ENCODE measurements at regions not wholly inside any gene's neighbourhood (a gene's known extent, or its start where the extent isn't known, plus 50 kb on each side); places are given as distances from the start of the nearest gene placed in this dataset.

- no peak for DNase-seq
Measured at GRCh38 chr18:7288544-7288943, 57.7 kb downstream of the LRRC30 start.

GRCh38 chr18:7290077-7290476, 59.2 kb downstream of the LRRC30 start:
- no peak for DNase-seq

GRCh38 chr18:7291046-7291445, 60.2 kb downstream of the LRRC30 start:
- DNase-seq = no peak

GRCh38 chr18:7298149-7298548, 67.3 kb downstream of the LRRC30 start:
- no peak for DNase-seq

DNA sequence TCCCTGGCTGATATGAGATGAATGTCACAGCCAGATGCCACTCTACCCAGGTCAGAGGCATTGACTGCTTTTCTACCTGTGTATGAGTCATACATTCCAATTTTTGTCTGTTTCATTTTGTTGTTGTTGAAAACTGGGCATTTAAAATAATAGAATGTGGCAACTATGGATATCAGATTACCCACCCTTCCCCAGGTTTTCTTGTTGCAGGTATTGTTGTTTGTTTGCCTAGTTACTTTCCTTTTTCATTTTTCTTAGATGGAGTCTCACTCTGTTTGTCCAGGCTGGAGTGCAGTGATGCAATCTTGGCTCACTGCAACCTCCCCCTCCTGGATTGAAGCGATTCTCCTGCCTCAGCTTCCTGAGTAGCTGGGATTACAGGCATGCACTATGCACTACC, 70.2 kb downstream of the LRRC30 start:
- DNase-seq = no peak

DNA sequence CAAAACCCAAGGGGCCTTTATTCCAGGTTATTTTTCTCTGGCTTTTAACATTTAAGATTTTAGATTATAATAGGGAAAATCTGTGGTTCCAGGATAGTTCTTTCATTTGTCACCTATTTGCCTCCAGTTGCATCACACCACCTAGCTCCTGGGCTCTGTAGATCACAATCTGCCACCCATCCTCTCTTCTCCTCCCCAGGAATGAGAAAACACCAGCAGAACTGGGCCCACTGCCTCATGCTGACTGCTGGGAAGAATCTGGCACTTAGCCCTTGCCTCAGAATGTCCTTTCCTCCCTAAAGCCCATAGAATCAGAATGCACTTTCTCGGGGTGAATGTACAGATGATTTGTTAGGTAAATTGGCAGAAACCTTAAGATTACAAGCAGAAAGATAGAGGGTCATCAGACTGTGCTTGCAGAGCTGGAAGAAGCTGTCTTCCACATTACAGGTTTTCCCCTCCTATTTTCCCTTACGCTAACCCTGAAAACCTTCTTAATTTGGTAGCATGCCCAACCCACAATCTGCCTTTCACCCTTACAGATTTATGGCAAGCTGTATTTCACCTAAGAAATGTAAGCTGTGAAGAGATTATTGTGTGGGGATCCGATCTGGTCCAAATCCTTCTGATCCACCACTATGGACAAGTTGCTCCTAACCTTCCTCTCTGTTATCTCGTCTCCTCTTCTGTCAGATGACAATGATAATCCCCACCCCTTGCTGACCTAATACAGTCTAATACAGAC, 72.6 kb downstream of the LRRC30 start:
- peak; percentile 78 for DNase-seq

- DNase-seq = peak; percentile 3
Measured at GRCh38 chr18:7304061-7304370, 73.1 kb downstream of the LRRC30 start.

GRCh38 chr18:7305416-7305815, 74.5 kb downstream of the LRRC30 start:
- no peak for DNase-seq

GRCh38 chr18:7307030-7307429, 76.1 kb downstream of the LRRC30 start:
- no peak for DNase-seq

- DNase-seq = peak; percentile 1
Measured at GRCh38 chr18:7307526-7307925, 76.6 kb downstream of the LRRC30 start.

DNA sequence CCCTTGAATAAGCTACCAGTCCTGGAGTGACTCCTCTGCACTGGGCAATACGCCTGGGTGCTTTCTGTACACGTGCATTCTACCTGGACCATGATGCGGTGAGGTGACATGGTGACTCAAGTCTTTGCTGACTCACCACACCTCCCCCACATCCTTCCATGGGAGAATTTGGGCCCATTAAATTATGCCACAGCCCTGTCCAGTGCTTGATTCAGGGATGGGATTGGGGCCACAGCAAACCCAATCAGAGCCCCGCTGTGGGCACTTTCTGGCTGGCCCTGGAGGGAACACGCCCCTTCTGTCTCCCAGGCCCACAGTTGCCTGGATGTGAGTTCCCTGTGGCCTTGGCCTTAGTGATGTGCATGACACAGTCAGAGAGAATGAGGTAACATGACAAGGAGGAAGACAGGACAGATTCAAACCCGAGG, 86.9 kb downstream of the LRRC30 start:
- DNase-seq = no peak

DNA sequence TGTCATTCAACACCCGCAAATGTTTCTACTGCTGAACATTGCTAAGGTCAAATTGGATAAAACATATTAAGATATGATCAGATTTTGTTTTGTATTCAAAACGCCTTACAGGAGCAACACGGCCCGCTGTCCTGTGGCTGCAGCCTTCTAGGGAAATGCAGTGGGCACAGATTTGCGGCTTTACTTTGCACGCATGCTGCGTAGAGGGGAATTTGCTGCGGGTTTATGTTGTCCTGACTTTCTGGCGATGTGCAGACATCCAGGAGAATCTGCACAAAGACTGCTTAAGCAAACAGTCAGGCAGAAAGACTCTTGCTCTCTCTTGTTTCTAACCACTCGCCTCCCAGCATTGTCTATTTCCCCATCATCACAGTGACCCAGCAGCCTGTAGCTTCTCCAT, 88.3 kb downstream of the LRRC30 start:
- DNase-seq = no peak

DNA sequence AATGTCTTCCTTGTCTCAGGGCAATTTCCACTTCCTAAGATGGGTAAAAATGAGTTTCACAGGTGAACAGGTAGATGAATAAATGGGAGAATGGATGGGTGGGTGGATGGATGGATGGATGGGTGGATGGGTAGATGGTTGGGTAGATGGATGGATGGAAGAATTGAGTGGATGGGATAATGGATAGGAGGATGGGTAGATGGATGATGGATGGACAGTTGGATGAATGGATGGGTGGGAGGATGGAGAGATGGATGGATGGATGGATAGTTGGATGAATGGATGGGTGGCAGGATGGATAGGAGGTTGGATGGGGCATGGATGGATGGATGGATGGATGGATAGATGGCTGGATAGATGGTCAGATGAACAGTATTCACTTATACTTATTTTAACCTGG, 90.9 kb downstream of the LRRC30 start:
- DNase-seq = no peak

DNA sequence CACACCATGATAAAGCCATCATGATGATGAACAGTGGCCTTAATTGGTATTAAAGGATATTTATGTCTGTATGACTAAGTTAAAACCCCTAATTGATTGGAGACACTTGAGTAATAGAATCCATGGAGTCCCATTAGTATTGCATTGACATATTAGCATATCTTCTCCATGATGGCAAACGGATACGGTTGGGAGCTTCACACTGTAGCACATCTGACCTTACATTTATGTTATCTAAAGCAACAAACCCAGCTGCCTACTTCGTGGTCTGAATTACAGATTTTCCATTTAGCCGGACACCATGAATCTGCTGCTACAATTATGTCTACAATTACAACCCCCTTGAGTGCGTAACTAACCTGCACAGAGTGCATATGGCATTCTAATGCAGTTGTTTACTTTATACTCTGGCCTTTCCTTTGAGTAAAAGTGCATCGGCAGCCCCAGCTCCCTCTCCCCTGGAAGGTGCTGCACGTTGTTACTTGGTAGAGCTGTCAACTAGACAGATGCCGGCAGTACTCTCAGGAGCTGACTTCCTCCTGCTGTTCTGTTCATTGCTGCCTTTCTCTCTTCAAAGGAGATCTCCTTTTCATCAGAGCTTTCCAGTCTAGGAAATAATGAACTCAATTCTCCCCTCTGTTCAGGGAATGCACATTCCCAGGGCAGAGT, 92.1 kb downstream of the LRRC30 start:
- no peak for DNase-seq

- DNase-seq = peak; percentile 14
Measured at GRCh38 chr18:7325126-7325430, 94.2 kb downstream of the LRRC30 start.

DNA sequence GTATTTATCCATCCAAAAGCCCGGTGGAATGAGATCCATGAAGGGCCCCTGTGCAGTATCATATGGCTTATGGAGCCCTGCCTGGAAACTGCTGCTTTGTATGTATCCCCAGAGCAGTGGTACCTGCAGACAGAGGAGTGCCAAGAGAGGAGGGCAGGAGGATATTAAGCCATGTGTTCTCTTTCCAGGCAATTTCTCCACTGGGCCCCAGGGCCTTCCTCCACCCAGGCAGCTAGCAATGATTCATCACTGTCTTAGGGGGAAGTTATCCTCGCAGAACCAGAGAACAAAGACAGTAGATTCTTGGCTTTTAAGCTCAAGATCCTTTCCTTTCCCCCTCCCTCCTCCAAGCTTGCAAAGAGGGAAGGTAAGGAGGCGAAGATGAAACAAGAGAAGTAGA, 98.1 kb downstream of the LRRC30 start:
- DNase-seq = peak; percentile 20

DNA sequence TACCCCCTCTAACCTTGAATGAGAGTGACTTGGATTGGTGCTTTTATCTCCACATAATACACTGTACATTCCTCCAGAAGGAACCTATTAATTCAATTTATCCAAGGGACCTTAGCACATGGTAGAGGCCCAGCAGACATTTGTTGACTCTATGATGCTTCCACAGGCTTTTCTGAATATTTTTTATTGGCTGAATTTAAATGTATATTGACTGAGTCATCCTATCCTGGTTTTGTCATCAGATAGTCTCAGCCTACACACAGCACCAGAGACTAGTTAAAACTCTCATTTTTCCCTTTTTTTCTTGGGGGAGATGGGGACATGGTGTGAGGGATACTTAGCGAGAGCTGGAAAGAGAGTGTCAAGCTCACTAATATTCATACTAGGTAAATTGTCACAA, 101.6 kb downstream of the LRRC30 start:
- DNase-seq = no peak

DNA sequence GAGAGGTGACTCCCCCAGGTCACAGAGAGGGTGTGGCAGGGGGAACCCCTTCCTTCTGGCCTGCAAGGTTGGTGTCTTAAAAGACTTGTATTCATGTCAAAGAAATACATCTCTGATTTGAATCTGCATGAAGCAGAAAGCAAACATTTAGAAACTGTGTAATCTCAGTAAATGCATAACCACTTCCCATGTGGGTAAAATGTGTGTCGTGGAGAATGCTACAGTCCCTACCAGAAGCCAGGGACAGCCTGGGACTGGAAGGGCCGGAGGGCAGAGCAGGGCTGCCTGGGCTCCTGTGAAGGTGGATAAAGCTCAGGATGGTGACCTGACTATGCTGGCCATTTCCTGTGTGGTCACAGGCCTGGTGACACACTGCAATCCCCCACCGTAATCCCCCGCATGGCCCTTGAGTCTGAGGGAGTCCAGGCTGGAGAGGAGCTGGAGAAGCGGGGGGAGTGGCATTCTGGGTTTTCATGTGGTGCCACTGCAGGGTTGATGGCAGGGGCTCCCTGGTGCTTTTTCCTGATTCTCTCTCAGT, 102.2 kb downstream of the LRRC30 start:
- no peak for DNase-seq

- DNase-seq = no peak
Measured at GRCh38 chr18:7334973-7335568, 104.2 kb downstream of the LRRC30 start.

DNA sequence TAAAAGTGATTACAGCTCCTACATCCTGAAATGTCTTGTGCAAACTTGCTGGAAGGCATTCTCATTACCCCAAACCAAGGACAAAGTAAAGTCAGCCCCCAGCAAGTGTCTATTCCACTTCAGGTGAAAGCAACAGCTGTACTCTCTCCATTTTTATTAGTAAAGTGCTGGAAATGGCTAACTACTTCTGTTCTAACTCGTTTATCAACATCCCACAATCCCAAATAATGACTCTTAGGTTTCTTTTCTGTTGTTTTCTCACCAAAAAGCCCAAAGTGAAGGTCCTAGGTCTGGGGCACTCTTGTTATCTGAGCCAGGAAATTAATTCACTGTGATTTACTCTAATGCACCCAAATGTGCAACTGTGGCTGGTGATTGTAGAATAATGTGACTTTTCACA, 105.7 kb downstream of the LRRC30 start:
- DNase-seq = no peak

- DNase-seq = no peak
Measured at GRCh38 chr18:7338846-7339245, 108.0 kb downstream of the LRRC30 start.

DNA sequence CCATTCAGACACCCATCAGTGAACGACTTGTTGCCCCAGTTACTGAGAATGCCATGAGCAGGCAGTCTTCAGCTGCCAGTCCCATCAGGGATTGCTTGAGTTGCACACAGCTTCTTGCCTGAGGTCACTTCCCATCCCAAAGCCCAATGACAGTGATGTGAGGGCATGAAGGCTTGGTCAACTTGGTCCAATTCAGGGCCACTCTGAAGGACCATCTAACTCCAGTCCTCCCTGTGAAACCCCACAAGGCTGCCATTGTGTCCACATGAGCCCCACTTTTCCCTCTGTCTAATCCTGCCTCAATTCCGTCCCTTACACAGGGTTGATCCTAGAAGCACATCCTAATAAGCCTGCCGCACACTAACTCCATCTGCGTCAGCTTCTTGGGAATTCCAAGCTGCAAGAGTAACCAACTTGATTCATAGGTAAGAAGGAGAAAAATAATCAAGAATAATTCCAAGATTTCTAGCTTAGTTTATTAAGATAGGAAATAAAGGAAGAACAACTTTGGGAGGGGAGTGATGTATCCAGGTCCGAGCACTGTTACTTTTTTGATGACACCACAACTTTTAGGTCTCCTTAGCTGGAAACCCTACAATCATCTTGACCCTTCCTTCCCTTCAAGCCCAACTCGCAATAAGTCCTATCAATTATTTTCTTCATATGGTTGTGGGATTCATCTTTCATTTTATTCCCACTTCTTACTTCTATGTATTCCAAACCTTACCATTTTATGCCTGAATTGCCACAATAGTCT, 110.9 kb downstream of the LRRC30 start:
- no peak for DNase-seq

DNA sequence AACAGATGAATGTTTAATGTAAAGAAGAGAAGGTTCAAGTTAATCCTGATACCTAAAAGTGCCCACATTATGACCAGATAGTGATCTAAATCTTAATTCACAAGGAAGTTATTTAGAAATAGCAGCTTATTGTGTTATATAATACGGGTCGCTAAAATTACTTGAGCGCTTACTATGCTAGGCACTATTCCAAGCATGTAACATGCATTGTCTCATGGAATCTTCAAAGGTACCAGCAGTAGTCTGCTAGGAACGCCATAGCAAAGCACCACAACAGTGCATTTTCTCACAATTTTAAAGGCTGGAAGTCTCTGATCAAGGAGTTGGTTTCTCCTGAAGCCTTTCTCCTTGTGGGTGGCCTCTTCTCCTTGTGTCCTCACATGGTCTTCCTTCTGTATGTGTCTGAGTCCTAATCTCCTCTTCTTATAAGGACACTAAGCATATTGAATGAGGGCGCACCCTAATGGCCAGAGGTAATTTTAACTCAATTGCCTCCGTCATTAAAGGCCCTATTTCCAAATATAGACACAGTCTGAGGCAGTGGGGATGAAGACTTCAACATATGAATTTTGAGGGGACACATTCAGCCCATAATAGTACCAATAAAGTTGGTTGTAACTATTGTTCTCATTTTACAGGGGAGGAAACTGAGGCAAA, 118.4 kb downstream of the LRRC30 start:
- no peak for DNase-seq
